ENCODE measurements at regions not wholly inside any gene's neighbourhood (a gene's known extent, or its start where the extent isn't known, plus 50 kb on each side); places are given as distances from the start of the nearest gene placed in this dataset.

DNA sequence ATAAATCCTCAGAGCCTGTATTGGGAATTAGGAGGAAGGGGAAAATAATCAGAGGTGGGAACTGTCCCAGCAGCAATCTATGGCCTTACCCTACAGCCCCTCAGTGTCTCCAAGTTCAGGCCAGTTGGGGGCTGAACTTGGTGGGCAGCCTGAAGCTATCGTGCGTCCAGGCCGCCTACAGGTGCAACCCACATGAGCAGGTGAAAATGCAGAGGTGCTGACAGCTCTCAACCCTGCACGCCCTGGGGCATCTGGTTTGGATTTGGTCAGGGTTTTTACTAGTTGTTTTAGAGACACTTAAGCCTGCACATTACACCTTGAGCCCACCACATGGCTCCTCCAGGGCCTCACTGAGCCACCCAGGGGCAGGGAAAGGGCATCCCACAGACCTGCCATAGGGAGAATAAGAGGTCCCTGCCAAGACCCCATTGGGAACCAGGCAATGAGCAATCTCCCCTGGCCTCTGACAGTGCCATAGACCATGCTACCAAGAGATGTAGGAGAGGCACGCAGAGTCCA is 209.5 kb downstream of the FOXD2 start:
- H2BK120ac ChIP-seq (ENCODE audit: low read depth, low read length, poor library complexity, severe bottlenecking) = no peak overlapping the region
- TF ChIP-seq, protein P1, sequence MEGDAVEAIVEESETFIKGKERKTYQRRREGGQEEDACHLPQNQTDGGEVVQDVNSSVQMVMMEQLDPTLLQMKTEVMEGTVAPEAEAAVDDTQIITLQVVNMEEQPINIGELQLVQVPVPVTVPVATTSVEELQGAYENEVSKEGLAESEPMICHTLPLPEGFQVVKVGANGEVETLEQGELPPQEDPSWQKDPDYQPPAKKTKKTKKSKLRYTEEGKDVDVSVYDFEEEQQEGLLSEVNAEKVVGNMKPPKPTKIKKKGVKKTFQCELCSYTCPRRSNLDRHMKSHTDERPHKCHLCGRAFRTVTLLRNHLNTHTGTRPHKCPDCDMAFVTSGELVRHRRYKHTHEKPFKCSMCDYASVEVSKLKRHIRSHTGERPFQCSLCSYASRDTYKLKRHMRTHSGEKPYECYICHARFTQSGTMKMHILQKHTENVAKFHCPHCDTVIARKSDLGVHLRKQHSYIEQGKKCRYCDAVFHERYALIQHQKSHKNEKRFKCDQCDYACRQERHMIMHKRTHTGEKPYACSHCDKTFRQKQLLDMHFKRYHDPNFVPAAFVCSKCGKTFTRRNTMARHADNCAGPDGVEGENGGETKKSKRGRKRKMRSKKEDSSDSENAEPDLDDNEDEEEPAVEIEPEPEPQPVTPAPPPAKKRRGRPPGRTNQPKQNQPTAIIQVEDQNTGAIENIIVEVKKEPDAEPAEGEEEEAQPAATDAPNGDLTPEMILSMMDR (conservative IDR thresholded peaks at IDR 0.05) = no peak
- H2BK20ac ChIP-seq (ENCODE audit: low read depth, low read length, poor library complexity, severe bottlenecking) = no peak overlapping the region
- H3K27ac ChIP-seq (ENCODE audit: insufficient read length, low read depth, low read length) = no peak overlapping the region
- H3K23ac ChIP-seq (ENCODE audit: insufficient read length, low read depth, low read length) = no peak overlapping the region
- DNase-seq = no peak
- H3K4ac ChIP-seq (ENCODE audit: low read depth, low read length) = no peak overlapping the region
- H3K79me1 ChIP-seq (ENCODE audit: insufficient read depth, low read depth, low read length, poor library complexity, severe bottlenecking) = no peaks in the 10 kb centered on the region
- no peak overlapping the region for H3K56ac ChIP-seq (ENCODE audit: insufficient read length, low read depth, low read length)
- Mint-ChIP-seq H3K27ac (no peak overlapping the region), H3K36me3 (ENCODE audit: insufficient read depth in 1 of 3, low read depth in 3 of 3) (no peaks in the 10 kb centered on the region), H3K27me3 (ENCODE audit: low read depth) (peaks cover 25% of the 10 kb centered on the region), H3K4me3 (no peak overlapping the region), H3K9me3 (no peaks in the 10 kb centered on the region; a peak in 1 of 5 replicates), H3K4me1 (peaks cover 3 to 5% of the 10 kb centered on the region in 2 experiments; a peak in 2 of 4 replicates)
- H4K20me1 ChIP-seq (ENCODE audit: control insufficient read depth, insufficient read depth, insufficient read length) = no peaks in the 10 kb centered on the region
- H3K4me2 ChIP-seq (ENCODE audit: insufficient read depth, insufficient read length, low read length) = no peak overlapping the region
- H2BK5ac ChIP-seq (ENCODE audit: insufficient read length, low read length) = no peak overlapping the region
- H3K79me2 ChIP-seq (ENCODE audit: insufficient read depth, low read length) = no peaks in the 10 kb centered on the region
- no peak overlapping the region for H4K5ac ChIP-seq (ENCODE audit: insufficient read length, low read depth, low read length)
- no peaks in the 10 kb centered on the region for H3K9me3 ChIP-seq (ENCODE audit: control insufficient read depth, low read depth, low read length)
- H4K8ac ChIP-seq (replicated peaks; ENCODE audit: insufficient read length, low read depth, low read length) = no peak overlapping the region
- H2AFZ ChIP-seq (ENCODE audit: low read length) = no peak overlapping the region
- H2AK5ac ChIP-seq (ENCODE audit: insufficient read length, low read length) = no peak overlapping the region
- no peaks in the 10 kb centered on the region for H3K4me1 ChIP-seq (ENCODE audit: insufficient read depth, low read length)
- no peak overlapping the region for H2BK15ac ChIP-seq (ENCODE audit: low read depth, low read length)
- H3T11ph ChIP-seq (ENCODE audit: low read length) = no peak overlapping the region
- no peak overlapping the region for H3K9ac ChIP-seq (ENCODE audit: extremely low read depth, insufficient read length, low read length)
- no peak overlapping the region for H3K14ac ChIP-seq (ENCODE audit: insufficient read depth, low read length)
- H3K18ac ChIP-seq (ENCODE audit: insufficient read length, low read depth, low read length) = no peak overlapping the region
- no peak overlapping the region for H4K91ac ChIP-seq (ENCODE audit: insufficient read length, low read depth, low read length)
- no CpG with 5 or more reads among the region's 5 CpGs for WGBS (ENCODE audit: extremely low coverage, insufficient read length, low lambda C conversion rate)
- no peaks in the 10 kb centered on the region; the same call in 1 of the 2 replicates for H3K27me3 ChIP-seq (ENCODE audit: insufficient read depth, low read length)
- H3K23me2 ChIP-seq (ENCODE audit: insufficient read length, low read depth, low read length, poor library complexity, severe bottlenecking) = no peaks in the 10 kb centered on the region
- H2BK12ac ChIP-seq (ENCODE audit: insufficient read length, low read depth, low read length) = no peak overlapping the region

All from H9 (cell line).